ENCODE measurements at regions not wholly inside any gene's neighbourhood (a gene's known extent, or its start where the extent isn't known, plus 50 kb on each side); places are given as distances from the start of the nearest gene placed in this dataset.

- 0 out of 2 replicates have a peak, but pooled peaks have one; percentile 32 for TF ChIP-seq FOXK1 (CRISPR knock-in tag; IDR thresholded peaks at IDR 0.05; ENCODE audit: borderline replicate concordance, low read depth)
- no peak for TF ChIP-seq SNAPC5 (CRISPR knock-in tag; IDR thresholded peaks at IDR 0.05; ENCODE audit: borderline replicate concordance)
- TF ChIP-seq TBP (CRISPR knock-in tag; IDR thresholded peaks at IDR 0.05), result no peak
- no peak for TF ChIP-seq KLF13 (CRISPR knock-in tag; IDR thresholded peaks at IDR 0.05)
- no peak for TF ChIP-seq ZNF256 (CRISPR knock-in tag; conservative IDR thresholded peaks at IDR 0.05)
- TF ChIP-seq ARID2 (CRISPR knock-in tag; IDR thresholded peaks at IDR 0.05; ENCODE audit: borderline replicate concordance), result no peak
- no peak for TF ChIP-seq ZFYVE20 (CRISPR knock-in tag; IDR thresholded peaks at IDR 0.05; ENCODE audit: borderline replicate concordance, low read depth)
- TF ChIP-seq SPEN (CRISPR knock-in tag; IDR thresholded peaks at IDR 0.05; ENCODE audit: low read depth), result no peak
- peak; percentile 77 for TF ChIP-seq ZNF629 (CRISPR knock-in tag; conservative IDR thresholded peaks at IDR 0.05)
- TF ChIP-seq ZFP62 (CRISPR knock-in tag; IDR thresholded peaks at IDR 0.05), result no peak
- no peak for TF ChIP-seq SRSF9 (IDR thresholded peaks at IDR 0.05; ENCODE audit: borderline replicate concordance, insufficient read depth, low read depth, low read length, poor library complexity, severe bottlenecking)
- TF ChIP-seq ZSCAN30 (CRISPR knock-in tag; IDR thresholded peaks at IDR 0.05), result no peak
- TF ChIP-seq CBX5 (CRISPR knock-in tag; IDR thresholded peaks at IDR 0.05; ENCODE audit: borderline replicate concordance), result no peak; the same call in 1 of the 2 replicates
- TF ChIP-seq ZNF580 (CRISPR knock-in tag; IDR thresholded peaks at IDR 0.05; ENCODE audit: borderline replicate concordance, low read depth), result peak; percentile 70; the same call in 1 of the 2 replicates
- no peak for TF ChIP-seq ZNF567 (CRISPR knock-in tag; IDR thresholded peaks at IDR 0.05; ENCODE audit: borderline replicate concordance)
- no peak for TF ChIP-seq ZNF616 (CRISPR knock-in tag; IDR thresholded peaks at IDR 0.05; ENCODE audit: low read depth)
- peak; percentile 80; the same call in 1 of the 2 replicates for TF ChIP-seq TFE3 (CRISPR knock-in tag; IDR thresholded peaks at IDR 0.05)
- no peak for TF ChIP-seq ZNF562 (CRISPR knock-in tag; IDR thresholded peaks at IDR 0.05; ENCODE audit: borderline replicate concordance)
- TF ChIP-seq HES4 (CRISPR knock-in tag; IDR thresholded peaks at IDR 0.05; ENCODE audit: borderline replicate concordance), result no peak
- TF ChIP-seq GMEB1 (CRISPR knock-in tag; IDR thresholded peaks at IDR 0.05; ENCODE audit: borderline replicate concordance), result no peak
- TF ChIP-seq ZNF576 (CRISPR knock-in tag; IDR thresholded peaks at IDR 0.05), result no peak
- TF ChIP-seq SP5 (CRISPR knock-in tag; IDR thresholded peaks at IDR 0.05; ENCODE audit: borderline replicate concordance, low read depth), result no peak
- 0 out of 2 replicates have a peak, but pooled peaks have one; percentile 28 for TF ChIP-seq ZNF253 (CRISPR knock-in tag; IDR thresholded peaks at IDR 0.05; ENCODE audit: borderline replicate concordance)
Measured at GRCh38 chr1:101291562-101292380, 55.0 kb downstream of the S1PR1 start (continued).

Measured in HepG2 (cell line).